Panc1 (cell line): ENCODE measurements at regions not wholly inside any gene's neighbourhood (a gene's known extent, or its start where the extent isn't known, plus 50 kb on each side); places are given as distances from the start of the nearest gene placed in this dataset.
"Not testable (repeated sequence)": the region's sequence is repeated elsewhere in the genome, so short reads cannot be mapped to it uniquely, and the experiment has no call there.

Experiments
- ATAC-seq: fragments of 200-7000 bp; cut with Tn5 transposase; 2 replicates; pipeline ENCODE4 v1.9.1; 2020; ENCODE audit warnings: mild to moderate bottlenecking, moderate library complexity
- BruUV-seq: library from RNA; stranded (reverse); fragments of 400-500 nt; replicated peaks from 2 replicates; lab custom pipeline; 2021; lab: Mats Ljungman, UMichigan
- CTCF ChIA-PET: fragments of 300-600 bp; sonication (Branson Sonifier 250); formaldehyde crosslinking; loops from one replicate; lab custom pipeline; 2022; ENCODE audit warnings: antibody characterized with exemption; lab: Charles Lee
- POLR2A ChIA-PET: fragments of 300-600 bp; sonication (Branson Sonifier 250); formaldehyde crosslinking; loops from one replicate; lab custom pipeline; 2022; ENCODE audit warnings: antibody characterized with exemption; lab: Charles Lee
- DNase-seq: peaks from one replicate; pipeline ENCODE4 v3.0.0-alpha.2; 2010; ENCODE audit warnings: low read depth, low spot score
- H3K27ac ChIP-seq: 2 replicates; pipeline ENCODE4 v1.5.1; 2011; ENCODE audit warnings: mild to moderate bottlenecking, low read length, inconsistent platforms
- H3K27me3 ChIP-seq: fragments of 200-500 bp; sonication (Bioruptor generic); 2 replicates; pipeline ENCODE4 v1.6.0; 2014; ENCODE audit warnings: low read length, inconsistent platforms; ENCODE audit not compliant: control insufficient read depth, insufficient read depth
- H3K36me3 ChIP-seq: fragments of 200-500 bp; sonication (Bioruptor generic); 2 replicates; pipeline ENCODE4 v1.5.1; 2014; ENCODE audit warnings: inconsistent platforms, mild to moderate bottlenecking, low read length, moderate library complexity; ENCODE audit not compliant: control insufficient read depth, insufficient read depth
- H3K4me1 ChIP-seq: 2 replicates; pipeline ENCODE4 v1.5.1; 2011; ENCODE audit warnings: inconsistent platforms, mild to moderate bottlenecking, low read length, moderate library complexity; ENCODE audit not compliant: control insufficient read depth, insufficient read depth
- H3K4me3 ChIP-seq, 2 experiments: 2 replicates each; pipeline ENCODE4 v1.5.1; 2011 to 2012; ENCODE audit warnings: low read depth in 2 of 2, low read length in 2 of 2, mild to moderate bottlenecking in 2 of 2, inconsistent platforms in 1 of 2, moderate library complexity in 1 of 2
- H3K9me3 ChIP-seq: fragments of 200-500 bp; sonication (Bioruptor generic); 2 replicates; pipeline ENCODE4 v1.5.1; 2014; ENCODE audit warnings: low read depth, mild to moderate bottlenecking, inconsistent platforms, low read length, moderate library complexity; ENCODE audit not compliant: control insufficient read depth, insufficient read depth
- CTCF ChIP-seq: fragments of 450-650 bp; IDR thresholded peaks from 2 replicates; pipeline ENCODE4 v1.5.1; 2017; ENCODE audit warnings: mild to moderate bottlenecking
- POLR2AphosphoS5 ChIP-seq: IDR thresholded peaks from 2 replicates; pipeline ENCODE4 v1.6.1; 2012; ENCODE audit warnings: mild to moderate bottlenecking, low read depth, low read length, moderate library complexity
- SIN3A ChIP-seq: IDR thresholded peaks from 2 replicates; pipeline ENCODE4 v1.6.1; 2012; ENCODE audit warnings: low read depth, mild to moderate bottlenecking, low read length, moderate library complexity, borderline replicate concordance; ENCODE audit not compliant: insufficient read depth
- TCF7L2 ChIP-seq: IDR thresholded peaks from 2 replicates; pipeline ENCODE4 v1.6.1; 2011; ENCODE audit warnings: mild to moderate bottlenecking, low read depth, low read length, inconsistent platforms
- in situ Hi-C: cut with HindIII; loops from 2 replicates; pipeline ENCODE4 v1.10.0; 2016; ENCODE audit warnings: low sequenced_read_pairs, low pct_unique_long_range_greater_than_20kb
- intact Hi-C: fragments of 100-400 bp; cut with micrococcal nuclease; formaldehyde crosslinking; loops from one replicate; pipeline ENCODE4 v1.10.0; 2022; ENCODE audit not compliant: unreplicated experiment
- TF ChIP-seq, protein P1 (sequence below), 2 experiments: IDR thresholded peaks; 2 replicates each; pipeline ENCODE4 v1.6.1; 2011 to 2012; ENCODE audit warnings: low read depth in 2 of 2, control low read depth in 1 of 2, low read length in 1 of 2, mild to moderate bottlenecking in 1 of 2, moderate library complexity in 1 of 2; ENCODE audit not compliant: insufficient read depth in 1 of 2

DNA sequence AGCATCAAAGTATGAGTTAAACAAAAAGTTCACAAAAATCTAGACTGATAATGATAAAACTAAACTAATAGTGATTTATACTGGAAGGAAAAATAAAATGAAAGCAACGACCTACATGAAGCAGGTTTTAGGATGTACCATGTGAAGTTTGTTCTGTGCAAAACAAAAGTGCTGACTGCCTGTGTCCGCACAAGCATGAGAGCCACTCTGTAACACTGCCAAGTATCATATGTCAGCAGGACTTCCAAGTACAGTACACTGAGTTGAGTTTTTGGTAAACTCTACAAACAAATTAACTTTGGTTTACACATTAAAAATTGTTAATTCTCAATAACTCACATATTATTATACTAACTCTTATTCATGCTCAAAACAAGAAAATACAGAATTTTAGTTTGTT, 459.0 kb downstream of the PDGFC start:
- Histone ChIP-seq H3K27ac (no peak overlapping the region), H3K4me3 (no peak overlapping the region), H3K27me3 (no peaks in the 10 kb centered on the region), H3K4me1 (no peaks in the 10 kb centered on the region), H3K36me3 (no peaks in the 10 kb centered on the region), H3K9me3 (no peaks in the 10 kb centered on the region)
- ATAC-seq: no peak
- TF ChIP-seq CTCF (no peak), POLR2AphosphoS5 (no peak), SIN3A (no peak), TCF7L2 (no peak)
- TF ChIP-seq, protein P1, sequence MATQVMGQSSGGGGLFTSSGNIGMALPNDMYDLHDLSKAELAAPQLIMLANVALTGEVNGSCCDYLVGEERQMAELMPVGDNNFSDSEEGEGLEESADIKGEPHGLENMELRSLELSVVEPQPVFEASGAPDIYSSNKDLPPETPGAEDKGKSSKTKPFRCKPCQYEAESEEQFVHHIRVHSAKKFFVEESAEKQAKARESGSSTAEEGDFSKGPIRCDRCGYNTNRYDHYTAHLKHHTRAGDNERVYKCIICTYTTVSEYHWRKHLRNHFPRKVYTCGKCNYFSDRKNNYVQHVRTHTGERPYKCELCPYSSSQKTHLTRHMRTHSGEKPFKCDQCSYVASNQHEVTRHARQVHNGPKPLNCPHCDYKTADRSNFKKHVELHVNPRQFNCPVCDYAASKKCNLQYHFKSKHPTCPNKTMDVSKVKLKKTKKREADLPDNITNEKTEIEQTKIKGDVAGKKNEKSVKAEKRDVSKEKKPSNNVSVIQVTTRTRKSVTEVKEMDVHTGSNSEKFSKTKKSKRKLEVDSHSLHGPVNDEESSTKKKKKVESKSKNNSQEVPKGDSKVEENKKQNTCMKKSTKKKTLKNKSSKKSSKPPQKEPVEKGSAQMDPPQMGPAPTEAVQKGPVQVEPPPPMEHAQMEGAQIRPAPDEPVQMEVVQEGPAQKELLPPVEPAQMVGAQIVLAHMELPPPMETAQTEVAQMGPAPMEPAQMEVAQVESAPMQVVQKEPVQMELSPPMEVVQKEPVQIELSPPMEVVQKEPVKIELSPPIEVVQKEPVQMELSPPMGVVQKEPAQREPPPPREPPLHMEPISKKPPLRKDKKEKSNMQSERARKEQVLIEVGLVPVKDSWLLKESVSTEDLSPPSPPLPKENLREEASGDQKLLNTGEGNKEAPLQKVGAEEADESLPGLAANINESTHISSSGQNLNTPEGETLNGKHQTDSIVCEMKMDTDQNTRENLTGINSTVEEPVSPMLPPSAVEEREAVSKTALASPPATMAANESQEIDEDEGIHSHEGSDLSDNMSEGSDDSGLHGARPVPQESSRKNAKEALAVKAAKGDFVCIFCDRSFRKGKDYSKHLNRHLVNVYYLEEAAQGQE (IDR thresholded peaks at IDR 0.05; ENCODE audit: insufficient read depth in 1 of 2, low read depth in 2 of 2, low read length in 1 of 2): no peak
- POLR2A ChIA-PET: no interaction called here
- in situ Hi-C loops: no loop called here
- no peak for DNase-seq
- intact Hi-C loops: no loop called here
- BruUV-seq: no TSS peak
- CTCF ChIA-PET: no interaction called here

- not testable (repeated sequence) for DNase-seq
Observed at GRCh38 chr4:156509921-156510320, 461.7 kb downstream of the PDGFC start.

DNA sequence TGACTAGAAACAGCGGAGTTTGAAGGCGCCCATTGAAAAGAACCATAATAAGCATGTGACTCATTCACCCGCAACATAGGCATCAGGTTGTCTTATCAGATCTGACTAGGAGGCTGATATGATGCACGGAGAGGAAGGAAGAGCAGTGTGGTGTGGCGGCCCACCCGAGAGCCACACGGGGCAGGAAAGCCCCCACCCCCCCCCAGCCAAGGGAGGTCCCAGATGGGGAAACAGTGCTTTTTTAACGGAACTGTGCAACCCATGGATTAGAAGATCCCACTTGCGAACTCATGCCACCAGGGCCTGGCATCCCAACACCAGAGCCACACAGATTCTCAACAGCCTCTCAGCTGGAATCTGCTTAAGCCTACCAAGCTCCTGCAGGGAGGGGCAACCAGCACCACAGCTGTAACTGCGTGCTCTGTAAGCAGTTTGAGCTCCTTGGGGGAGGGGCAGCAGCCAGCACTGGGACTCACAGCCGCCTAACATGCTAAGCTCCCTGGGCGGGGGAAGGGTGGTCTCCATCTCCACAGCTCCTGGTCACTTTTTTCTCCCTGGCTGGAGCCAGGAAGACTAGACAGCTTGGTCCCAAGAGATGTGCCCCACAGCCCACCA, 466.2 kb downstream of the PDGFC start:
- no peak overlapping the region for H3K4me3 ChIP-seq
- BruUV-seq: no TSS peak
- CTCF ChIA-PET: no interaction called here
- no peaks in the 10 kb centered on the region for H3K9me3 ChIP-seq
- H3K4me1 ChIP-seq: no peaks in the 10 kb centered on the region
- TF ChIP-seq POLR2AphosphoS5: no peak
- no peak for TF ChIP-seq TCF7L2
- no peak for TF ChIP-seq SIN3A
- TF ChIP-seq CTCF: no peak
- TF ChIP-seq, protein P1 (IDR thresholded peaks at IDR 0.05; ENCODE audit: insufficient read depth in 1 of 2, low read depth in 2 of 2, low read length in 1 of 2): no peak
- no peak for DNase-seq
- in situ Hi-C loops: no loop called here
- no peaks in the 10 kb centered on the region for H3K36me3 ChIP-seq
- ATAC-seq: no peak
- H3K27ac ChIP-seq: no peak overlapping the region
- intact Hi-C loops: no loop called here
- POLR2A ChIA-PET: no interaction called here
- H3K27me3 ChIP-seq: no peaks in the 10 kb centered on the region

More at GRCh38 chr4:156509921-156510320, 461.7 kb downstream of the PDGFC start:
- H3K4me1 ChIP-seq, H3K9me3 ChIP-seq, H3K4me3 ChIP-seq, BruUV-seq, H3K27me3 ChIP-seq, H3K27ac ChIP-seq, ATAC-seq, intact Hi-C loops, in situ Hi-C loops, CTCF ChIA-PET, POLR2A ChIA-PET, H3K36me3 ChIP-seq: not testable (repeated sequence)
